ENCODE measurements at regions not wholly inside any gene's neighbourhood (a gene's known extent, or its start where the extent isn't known, plus 50 kb on each side); places are given as distances from the start of the nearest gene placed in this dataset.

DNA sequence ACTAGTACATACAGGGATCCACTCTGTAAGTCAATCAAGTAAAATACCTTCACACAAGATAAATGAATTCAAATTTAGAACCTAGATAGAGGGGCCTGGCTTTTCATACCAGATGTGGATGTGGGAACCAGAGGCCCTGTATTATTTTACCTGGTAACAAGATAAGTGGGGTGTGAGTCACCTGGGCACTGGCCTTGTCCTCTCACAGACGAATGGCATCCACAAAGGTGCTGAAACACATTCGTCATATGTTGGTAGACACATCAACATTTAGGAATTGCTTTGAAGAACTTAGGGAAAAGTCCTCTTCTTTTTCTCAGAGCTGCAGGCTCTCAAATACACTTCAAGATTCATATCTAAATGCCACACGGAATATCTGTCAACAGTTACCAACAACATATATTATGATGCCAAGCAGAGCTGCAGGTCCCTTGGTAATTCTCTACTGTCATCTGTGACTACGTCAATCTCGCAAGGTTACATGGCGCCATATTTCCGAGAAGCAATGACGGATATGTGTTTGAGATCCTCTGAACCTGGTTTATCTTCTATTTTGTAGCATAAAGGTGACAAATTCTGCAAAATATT lies 618.6 kb downstream of the EPM2A start:
- TF ChIP-seq, protein P1, sequence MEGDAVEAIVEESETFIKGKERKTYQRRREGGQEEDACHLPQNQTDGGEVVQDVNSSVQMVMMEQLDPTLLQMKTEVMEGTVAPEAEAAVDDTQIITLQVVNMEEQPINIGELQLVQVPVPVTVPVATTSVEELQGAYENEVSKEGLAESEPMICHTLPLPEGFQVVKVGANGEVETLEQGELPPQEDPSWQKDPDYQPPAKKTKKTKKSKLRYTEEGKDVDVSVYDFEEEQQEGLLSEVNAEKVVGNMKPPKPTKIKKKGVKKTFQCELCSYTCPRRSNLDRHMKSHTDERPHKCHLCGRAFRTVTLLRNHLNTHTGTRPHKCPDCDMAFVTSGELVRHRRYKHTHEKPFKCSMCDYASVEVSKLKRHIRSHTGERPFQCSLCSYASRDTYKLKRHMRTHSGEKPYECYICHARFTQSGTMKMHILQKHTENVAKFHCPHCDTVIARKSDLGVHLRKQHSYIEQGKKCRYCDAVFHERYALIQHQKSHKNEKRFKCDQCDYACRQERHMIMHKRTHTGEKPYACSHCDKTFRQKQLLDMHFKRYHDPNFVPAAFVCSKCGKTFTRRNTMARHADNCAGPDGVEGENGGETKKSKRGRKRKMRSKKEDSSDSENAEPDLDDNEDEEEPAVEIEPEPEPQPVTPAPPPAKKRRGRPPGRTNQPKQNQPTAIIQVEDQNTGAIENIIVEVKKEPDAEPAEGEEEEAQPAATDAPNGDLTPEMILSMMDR (IDR thresholded peaks at IDR 0.05), result no peak
- TF ChIP-seq EZH2 (IDR thresholded peaks at IDR 0.05; ENCODE audit: borderline replicate concordance, insufficient read depth, low read depth, low read length, poor library complexity, severe bottlenecking), result no peak
